Lower leg skin (tissue), 4 donors: ENCODE measurements at regions not wholly inside any gene's neighbourhood (a gene's known extent, or its start where the extent isn't known, plus 50 kb on each side); places are given as distances from the start of the nearest gene placed in this dataset.

ENCODE experiments used
- DNase-seq, 2 donors: peaks; one replicate each; pipeline ENCODE4 v3.0.0-alpha.2; 2019; ENCODE audit warnings: low spot score in 2 of 2
- H3K4me3 ChIP-seq: fragments of 200-600 bp; sonication (generic); 2 replicates; pipeline ENCODE4 v1.5.1; 2017; ENCODE audit warnings: mild to moderate bottlenecking, low read depth; ENCODE audit not compliant: poor library complexity, severe bottlenecking
- POLR2A ChIP-seq, 2 donors: fragments of 450-650 bp; IDR thresholded peaks; one replicate each; pipeline ENCODE4 v1.6.1; 2016 to 2017; ENCODE audit warnings: antibody characterized with exemption in 2 of 2, mild to moderate bottlenecking in 1 of 2, moderate library complexity in 1 of 2
- WGBS, 2 donors: methylation state at CpG; one replicate each; pipeline ENCODE4 v1.1.5; 2018; 5-methylcytosine and 5-hydroxymethylcytosine counted together
- intact Hi-C: fragments of 100-400 bp; cut with DNase I; formaldehyde crosslinking; loops from one replicate; pipeline ENCODE4 v1.15.0; 2023; ENCODE audit warnings: low total_unique reads
- TF ChIP-seq, protein P1 (sequence below), 3 donors: fragments of 450-650 bp; IDR thresholded peaks; one replicate each; pipeline ENCODE4 v1.5.1; 2016; ENCODE audit warnings: antibody characterized with exemption in 3 of 3, mild to moderate bottlenecking in 3 of 3, moderate library complexity in 2 of 3

DNA sequence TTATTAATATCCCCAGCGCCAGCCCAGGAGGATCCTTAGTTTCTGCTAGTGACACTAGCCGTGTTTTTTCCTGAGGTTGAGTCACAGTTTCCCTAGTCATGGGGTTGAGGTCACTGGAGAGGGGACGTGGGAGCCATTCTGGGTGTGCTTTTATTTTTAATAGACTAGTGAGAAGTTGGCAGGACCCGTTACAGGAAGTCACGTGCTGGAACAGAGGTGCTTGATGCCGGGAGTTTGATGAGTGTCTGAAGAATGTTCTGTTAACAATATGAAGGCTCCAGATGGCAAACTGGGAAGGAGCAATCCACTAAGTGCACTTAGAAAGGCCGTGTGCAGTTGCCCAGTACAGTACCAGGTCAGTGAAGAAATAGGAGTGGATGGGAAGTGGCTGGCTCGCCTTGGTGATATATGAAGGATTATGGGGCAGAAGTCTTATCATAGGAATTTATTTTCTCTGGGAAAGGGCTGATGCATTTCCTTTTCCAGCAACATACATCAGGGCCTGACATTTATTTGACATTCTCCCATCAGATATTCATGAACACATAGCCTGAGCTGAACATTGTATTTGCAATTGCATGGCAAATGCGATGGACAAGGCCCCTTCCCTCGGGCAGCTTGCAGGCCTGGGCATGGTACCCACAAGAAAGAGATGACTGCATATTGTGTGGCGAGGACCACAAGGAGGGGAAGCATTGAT is 291.8 kb downstream of the FBXW7 start:
- no peak for TF ChIP-seq POLR2A (IDR thresholded peaks at IDR 0.05)
- TF ChIP-seq, protein P1, sequence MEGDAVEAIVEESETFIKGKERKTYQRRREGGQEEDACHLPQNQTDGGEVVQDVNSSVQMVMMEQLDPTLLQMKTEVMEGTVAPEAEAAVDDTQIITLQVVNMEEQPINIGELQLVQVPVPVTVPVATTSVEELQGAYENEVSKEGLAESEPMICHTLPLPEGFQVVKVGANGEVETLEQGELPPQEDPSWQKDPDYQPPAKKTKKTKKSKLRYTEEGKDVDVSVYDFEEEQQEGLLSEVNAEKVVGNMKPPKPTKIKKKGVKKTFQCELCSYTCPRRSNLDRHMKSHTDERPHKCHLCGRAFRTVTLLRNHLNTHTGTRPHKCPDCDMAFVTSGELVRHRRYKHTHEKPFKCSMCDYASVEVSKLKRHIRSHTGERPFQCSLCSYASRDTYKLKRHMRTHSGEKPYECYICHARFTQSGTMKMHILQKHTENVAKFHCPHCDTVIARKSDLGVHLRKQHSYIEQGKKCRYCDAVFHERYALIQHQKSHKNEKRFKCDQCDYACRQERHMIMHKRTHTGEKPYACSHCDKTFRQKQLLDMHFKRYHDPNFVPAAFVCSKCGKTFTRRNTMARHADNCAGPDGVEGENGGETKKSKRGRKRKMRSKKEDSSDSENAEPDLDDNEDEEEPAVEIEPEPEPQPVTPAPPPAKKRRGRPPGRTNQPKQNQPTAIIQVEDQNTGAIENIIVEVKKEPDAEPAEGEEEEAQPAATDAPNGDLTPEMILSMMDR (IDR thresholded peaks at IDR 0.05): no peak
- DNase-seq: peak in 1 of 2 donors; percentile 41
- WGBS, 2 donors: 46 to 48% methylated on average over 11 of the region's 11 CpGs

DNA sequence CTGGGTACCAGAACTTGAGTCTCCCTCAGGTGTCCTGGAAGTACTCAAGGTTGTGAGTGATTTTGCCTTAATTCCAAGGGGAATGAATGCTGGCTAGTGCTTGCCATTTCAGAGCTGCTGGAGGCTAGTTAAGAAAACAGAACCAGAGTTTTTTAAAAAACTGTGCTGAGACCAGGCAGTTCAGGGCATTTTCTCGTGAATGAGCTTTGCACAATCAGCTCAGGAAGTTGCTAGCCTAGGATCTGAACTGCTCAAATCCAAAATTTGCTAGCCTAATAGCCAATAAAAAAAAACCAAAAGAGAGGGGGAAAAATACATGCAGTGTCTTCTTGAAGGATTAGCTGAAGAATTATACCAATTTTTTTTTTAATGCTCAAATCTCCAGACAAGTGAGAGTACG is 292.7 kb downstream of the FBXW7 start:
- no peak for DNase-seq

More for the DNA sequence above, 291.8 kb downstream of the FBXW7 start:
- no peak overlapping the region for H3K4me3 ChIP-seq
- intact Hi-C loops: no loop called here

DNA sequence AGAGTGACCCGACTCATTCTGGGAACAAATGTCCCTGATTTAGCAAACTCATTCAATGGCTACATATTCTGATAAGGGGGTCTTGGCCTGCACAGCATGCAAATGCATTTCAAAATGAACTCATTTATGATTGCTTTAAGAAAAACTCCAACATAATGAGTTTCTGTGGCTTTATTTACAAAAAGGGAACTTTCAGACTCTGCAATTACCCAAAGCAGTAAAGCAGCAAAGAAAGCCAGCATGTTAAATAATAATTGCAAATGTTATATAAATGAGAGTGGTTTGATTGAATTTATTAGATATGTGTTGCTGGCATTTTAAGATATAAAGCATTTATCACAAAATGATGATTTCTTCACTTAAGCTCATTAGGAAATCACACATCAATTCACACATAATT is 295.7 kb downstream of the FBXW7 start:
- whole genome bisulfite sequencing, 2 donors: 88 to 100% methylated on average over 1 of the region's 1 CpG
- DNase-seq: no peak
- H3K4me3 ChIP-seq: no peak overlapping the region
- no peak for TF ChIP-seq POLR2A (IDR thresholded peaks at IDR 0.05)
- TF ChIP-seq, protein P1 (IDR thresholded peaks at IDR 0.05): no peak
- intact Hi-C loops: no loop called here

More for the DNA sequence above, 292.7 kb downstream of the FBXW7 start:
- H3K4me3 ChIP-seq: no peak overlapping the region
- no peak for TF ChIP-seq POLR2A (IDR thresholded peaks at IDR 0.05)
- TF ChIP-seq, protein P1 (IDR thresholded peaks at IDR 0.05): no peak
- intact Hi-C loops: no loop called here
- WGBS, 2 donors: 61 to 63% methylated on average over 2 of the region's 2 CpGs

DNA sequence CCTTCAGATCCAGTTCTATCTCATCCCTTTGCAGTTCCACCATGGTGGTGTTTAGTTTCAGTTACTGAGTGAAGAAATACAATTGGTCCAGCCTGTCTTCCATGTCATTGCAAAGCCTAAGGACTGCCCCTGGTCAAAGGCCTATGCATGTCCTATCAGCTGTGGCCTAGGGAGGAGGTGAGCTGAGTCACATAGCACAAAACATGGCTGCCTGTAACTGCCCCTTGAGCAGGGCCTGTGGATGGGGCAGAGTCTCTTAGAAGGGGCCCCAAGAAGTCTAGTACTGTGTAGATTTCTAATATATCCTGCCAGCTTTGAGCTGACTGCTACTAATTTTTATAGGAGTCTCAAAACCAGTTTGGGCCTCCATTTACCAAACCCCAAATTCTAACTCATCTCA is 296.7 kb downstream of the FBXW7 start:
- no peak overlapping the region for H3K4me3 ChIP-seq
- intact Hi-C loops: no loop called here
- TF ChIP-seq POLR2A (IDR thresholded peaks at IDR 0.05): no peak
- TF ChIP-seq, protein P1 (IDR thresholded peaks at IDR 0.05): no peak
- DNase-seq: no peak

DNA sequence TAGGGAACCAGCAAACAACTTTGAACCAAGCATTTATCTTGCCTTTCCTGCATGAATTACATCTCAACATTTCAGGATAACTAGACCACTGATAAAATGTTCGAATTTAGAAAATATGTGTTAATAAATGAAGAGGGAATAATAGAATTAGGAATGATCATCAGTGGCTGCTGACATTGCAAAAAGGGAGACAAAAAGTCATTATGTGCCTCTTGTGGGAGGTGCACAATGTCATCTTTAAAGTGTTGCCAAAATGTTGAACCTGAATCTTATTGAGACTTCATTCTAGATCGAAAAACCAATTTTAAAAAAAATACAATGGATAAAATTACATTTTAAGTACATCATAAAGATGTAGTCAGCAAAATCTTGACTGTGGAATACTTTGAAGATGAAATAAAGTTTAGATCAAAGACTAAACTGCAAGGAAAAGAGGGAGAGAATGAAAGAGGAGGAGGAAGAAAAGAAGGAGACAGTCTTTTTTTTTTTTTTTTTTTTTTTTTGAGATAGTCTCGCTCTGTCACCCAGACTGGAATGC is 299.3 kb downstream of the FBXW7 start:
- intact Hi-C loops: no loop called here
- TF ChIP-seq, protein P1 (IDR thresholded peaks at IDR 0.05): no peak
- TF ChIP-seq POLR2A (IDR thresholded peaks at IDR 0.05): no peak
- no peak overlapping the region for H3K4me3 ChIP-seq
- WGBS, 2 donors: 72 to 76% methylated on average over 3 of the region's 3 CpGs
- no peak for DNase-seq

DNA sequence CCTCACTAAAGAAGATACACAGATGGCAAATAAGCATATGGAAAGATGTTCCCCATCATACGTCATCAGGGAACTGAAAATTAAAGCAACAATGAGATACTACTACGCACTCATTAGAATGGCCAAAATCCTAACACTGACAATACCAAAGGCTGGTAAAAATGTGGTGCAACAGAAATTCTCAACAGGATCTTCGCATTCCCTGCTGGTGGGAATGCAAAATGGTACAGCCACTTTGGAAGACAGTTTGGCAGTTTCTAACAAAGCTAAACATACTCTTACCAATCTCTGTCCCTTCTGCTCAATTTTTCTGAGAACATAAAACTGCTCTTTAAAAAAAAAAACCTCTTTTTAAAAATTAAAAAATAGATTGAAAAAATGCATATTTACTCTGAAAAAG is 300.2 kb downstream of the FBXW7 start:
- intact Hi-C loops: no loop called here
- no peak overlapping the region for H3K4me3 ChIP-seq
- no peak for DNase-seq
- 94 to 97% methylated on average over 3 of the region's 3 CpGs for WGBS, 2 donors
- TF ChIP-seq, protein P1 (IDR thresholded peaks at IDR 0.05): no peak
- no peak for TF ChIP-seq POLR2A (IDR thresholded peaks at IDR 0.05)
